Kidney (tissue), 13 donors: ENCODE measurements at regions not wholly inside any gene's neighbourhood (a gene's known extent, or its start where the extent isn't known, plus 50 kb on each side); places are given as distances from the start of the nearest gene placed in this dataset.

Experiments
- DNase-seq, 5 donors: peaks; one replicate each; pipeline ENCODE4 v3.0.0-alpha.2; 2013 to 2020
- FAIRE-seq: peaks from 2 replicates; lab custom pipeline; 2012; peaks lifted over from hg19 to GRCh38; lab: Jason Lieb, UNC
- H3K27ac ChIP-seq, 2 donors: one replicate each; pipeline ENCODE4 v1.7.0; 2013; ENCODE audit warnings: low read depth in 2 of 2, low read length in 2 of 2, inconsistent platforms in 1 of 2
- H3K27me3 ChIP-seq: one replicate; pipeline ENCODE4 v1.7.1; 2013; ENCODE audit warnings: low read length, inconsistent platforms; ENCODE audit not compliant: control insufficient read depth, insufficient read depth
- H3K36me3 ChIP-seq, 3 donors: one replicate each; pipeline versions ENCODE4 v1.7.0 to v1.7.1; 2013; ENCODE audit warnings: low read length in 3 of 3, control low read depth in 1 of 3, inconsistent platforms in 1 of 3; ENCODE audit not compliant: insufficient read depth in 3 of 3, control insufficient read depth in 2 of 3
- H3K4me1 ChIP-seq, 3 donors: one replicate each; pipeline versions ENCODE4 v1.7.0 to v1.7.1; 2013; ENCODE audit warnings: low read length in 3 of 3, inconsistent platforms in 1 of 3, low read depth in 1 of 3; ENCODE audit not compliant: control insufficient read depth in 2 of 3, insufficient read depth in 2 of 3
- H3K4me3 ChIP-seq, 3 donors: one replicate each; pipeline versions ENCODE4 v1.7.0 to v1.8.1; 2013; ENCODE audit warnings: low read length in 3 of 3, control low read depth in 1 of 3, inconsistent platforms in 1 of 3
- H3K9ac ChIP-seq, 3 donors: one replicate each; pipeline versions ENCODE4 v1.7.0 to v1.7.1; 2013; ENCODE audit warnings: low read length in 3 of 3, control low read depth in 1 of 3, inconsistent platforms in 1 of 3
- H3K9me3 ChIP-seq, 3 donors: one replicate each; pipeline versions ENCODE4 v1.7.0 to v1.7.1; 2013; ENCODE audit warnings: low read length in 3 of 3, control low read depth in 1 of 3, inconsistent platforms in 1 of 3; ENCODE audit not compliant: control insufficient read depth in 2 of 3, insufficient read depth in 1 of 3
- intact Hi-C: fragments of 100-400 bp; cut with DNase I; formaldehyde crosslinking; loops from one replicate; pipeline ENCODE4 v1.11.1; 2022
- TF ChIP-seq, protein P1 (sequence below): IDR thresholded peaks from 3 replicates; pipeline ENCODE4 v1.5.1; 2012; ENCODE audit warnings: mild to moderate bottlenecking, moderate library complexity, borderline replicate concordance; ENCODE audit not compliant: insufficient read depth; ENCODE audit errors: extremely low read depth
- donor health status: control.
- donor health status: control.
- donor health status: control.
- donor health status: control.
- donor health status: control.
- donor health status: DM: yes; HTN: yes; CAD: no.
- donor health status: Normal renal cell carcinoma (clear cell type).

DNA sequence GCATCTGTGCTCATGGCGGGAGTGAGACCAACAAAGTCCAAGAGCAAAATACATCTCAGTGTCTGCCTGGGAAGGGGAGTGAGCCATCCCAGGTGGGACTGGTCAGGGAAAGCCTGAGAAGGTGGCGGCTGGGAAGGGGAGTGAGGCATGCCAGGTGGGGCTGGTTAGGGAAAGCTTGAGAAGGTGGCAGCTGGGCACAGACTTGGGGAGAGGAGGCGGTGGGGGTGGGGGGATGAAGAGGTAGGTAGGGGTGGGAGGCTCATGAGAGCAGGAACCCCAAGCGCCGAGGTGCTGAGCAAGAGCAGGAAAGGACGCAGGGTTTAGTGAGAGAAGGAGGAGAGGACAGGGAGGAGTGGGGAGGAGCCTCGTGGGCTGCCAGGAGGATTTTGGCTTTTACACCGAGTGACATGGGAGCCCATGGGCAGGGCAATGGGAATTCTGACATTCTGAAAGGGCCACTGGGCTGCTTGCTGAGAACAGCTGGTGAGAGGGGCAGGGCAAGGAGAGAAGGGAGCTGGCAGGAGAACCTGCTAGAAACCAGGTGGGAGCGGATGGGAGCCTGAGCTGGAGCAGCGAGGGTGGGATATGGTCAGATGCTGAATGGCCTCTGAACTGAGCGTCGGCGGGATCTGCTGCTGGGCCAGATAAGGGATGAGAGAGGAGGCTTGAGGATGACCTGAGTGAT, 256.1 kb upstream of the RPL38 start:
- DNase-seq (no peak), FAIRE-seq (no peak)
- TF ChIP-seq, protein P1, sequence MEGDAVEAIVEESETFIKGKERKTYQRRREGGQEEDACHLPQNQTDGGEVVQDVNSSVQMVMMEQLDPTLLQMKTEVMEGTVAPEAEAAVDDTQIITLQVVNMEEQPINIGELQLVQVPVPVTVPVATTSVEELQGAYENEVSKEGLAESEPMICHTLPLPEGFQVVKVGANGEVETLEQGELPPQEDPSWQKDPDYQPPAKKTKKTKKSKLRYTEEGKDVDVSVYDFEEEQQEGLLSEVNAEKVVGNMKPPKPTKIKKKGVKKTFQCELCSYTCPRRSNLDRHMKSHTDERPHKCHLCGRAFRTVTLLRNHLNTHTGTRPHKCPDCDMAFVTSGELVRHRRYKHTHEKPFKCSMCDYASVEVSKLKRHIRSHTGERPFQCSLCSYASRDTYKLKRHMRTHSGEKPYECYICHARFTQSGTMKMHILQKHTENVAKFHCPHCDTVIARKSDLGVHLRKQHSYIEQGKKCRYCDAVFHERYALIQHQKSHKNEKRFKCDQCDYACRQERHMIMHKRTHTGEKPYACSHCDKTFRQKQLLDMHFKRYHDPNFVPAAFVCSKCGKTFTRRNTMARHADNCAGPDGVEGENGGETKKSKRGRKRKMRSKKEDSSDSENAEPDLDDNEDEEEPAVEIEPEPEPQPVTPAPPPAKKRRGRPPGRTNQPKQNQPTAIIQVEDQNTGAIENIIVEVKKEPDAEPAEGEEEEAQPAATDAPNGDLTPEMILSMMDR: no peak
- Histone ChIP-seq H3K4me1 (no peaks in the 10 kb centered on the region), H3K36me3 (no peaks in the 10 kb centered on the region), H3K4me3 (no peak overlapping the region), H3K9ac (no peak overlapping the region), H3K27ac (no peak overlapping the region), H3K27me3 (peaks cover 3% of the 10 kb centered on the region), H3K9me3 (no peaks in the 10 kb centered on the region)
- intact Hi-C loops: no loop called here

DNA sequence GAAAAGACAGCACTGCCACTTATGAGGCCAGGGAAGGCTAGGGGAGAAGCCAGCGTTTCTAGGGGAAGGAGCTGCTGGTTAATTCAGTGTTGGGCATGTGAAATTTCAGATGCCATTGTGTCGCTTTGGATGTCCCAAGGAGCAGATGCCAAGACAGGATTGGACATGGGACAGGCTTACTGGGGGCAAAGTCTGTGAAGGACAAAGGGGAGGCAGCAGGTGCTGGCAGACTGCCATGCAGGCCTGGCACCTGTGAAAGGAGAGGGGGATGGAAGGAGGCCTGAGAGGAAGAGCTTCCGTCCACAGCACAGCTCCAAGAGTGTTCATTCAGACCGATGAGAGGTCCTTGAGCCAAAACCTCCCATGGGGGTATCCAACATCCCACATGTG, 255.5 kb upstream of the RPL38 start:
- H3K27ac ChIP-seq: no peak overlapping the region
- no peak overlapping the region for H3K9ac ChIP-seq
- peaks cover 3% of the 10 kb centered on the region for H3K27me3 ChIP-seq
- H3K9me3 ChIP-seq: no peaks in the 10 kb centered on the region
- no peak for DNase-seq
- TF ChIP-seq, protein P1: no peak
- intact Hi-C loops: no loop called here
- FAIRE-seq: no peak
- H3K36me3 ChIP-seq: no peaks in the 10 kb centered on the region
- H3K4me3 ChIP-seq: no peak overlapping the region
- H3K4me1 ChIP-seq: no peaks in the 10 kb centered on the region

DNA sequence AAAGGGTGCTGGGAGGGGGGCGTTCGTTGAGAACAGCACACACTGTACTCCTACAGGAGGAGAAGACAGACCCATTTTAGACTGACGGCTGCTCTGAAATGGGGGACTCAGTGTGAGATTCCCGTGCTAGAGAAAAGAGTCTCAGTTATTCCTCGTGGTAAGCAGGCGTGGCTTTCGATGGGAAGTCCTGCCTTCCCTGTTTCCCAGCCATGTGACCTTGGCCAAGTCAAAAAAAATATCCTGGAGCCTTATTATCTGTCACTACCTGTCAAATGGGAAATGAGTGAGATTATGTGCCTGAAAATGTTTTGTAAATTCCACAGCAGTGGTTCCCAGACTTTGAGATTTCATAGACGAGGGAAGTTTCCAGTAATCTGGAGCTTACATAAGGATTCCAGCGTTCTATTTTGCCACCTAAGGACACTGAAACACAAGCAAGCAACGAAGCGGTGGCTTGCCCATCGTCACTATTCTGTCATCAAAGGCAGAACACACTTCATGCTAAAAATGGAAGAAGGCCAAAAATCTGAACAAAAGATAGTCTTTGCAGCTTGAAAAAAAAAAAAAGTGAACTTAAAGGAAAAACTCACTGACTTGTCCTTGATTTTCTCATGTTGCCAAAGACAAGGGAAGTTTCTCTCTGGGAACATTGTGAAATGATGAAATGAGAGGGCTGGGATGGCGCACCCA, 253.4 kb upstream of the RPL38 start:
- H3K27me3 ChIP-seq: peaks cover 3% of the 10 kb centered on the region
- DNase-seq: no peak
- TF ChIP-seq, protein P1: no peak
- intact Hi-C loops: no loop called here
- no peaks in the 10 kb centered on the region for H3K9me3 ChIP-seq
- no peak overlapping the region for H3K27ac ChIP-seq
- no peak for FAIRE-seq
- H3K36me3 ChIP-seq: no peaks in the 10 kb centered on the region
- no peak overlapping the region for H3K4me3 ChIP-seq
- no peak overlapping the region for H3K9ac ChIP-seq
- no peaks in the 10 kb centered on the region for H3K4me1 ChIP-seq
